HL-60 (cell line): ENCODE measurements at regions not wholly inside any gene's neighbourhood (a gene's known extent, or its start where the extent isn't known, plus 50 kb on each side); places are given as distances from the start of the nearest gene placed in this dataset.

Experiments used
- REST ChIP-seq: IDR thresholded peaks from 2 replicates; pipeline ENCODE4 v1.6.1; 2012; ENCODE audit warnings: low read depth; ENCODE audit not compliant: insufficient replicate concordance
- TF ChIP-seq, protein P1 (sequence below): IDR thresholded peaks from one replicate; pipeline ENCODE4 v1.5.1; 2011; ENCODE audit warnings: low read length, control low read depth, inconsistent platforms; ENCODE audit not compliant: insufficient read depth

- TF ChIP-seq REST: no peak
- TF ChIP-seq, protein P1, sequence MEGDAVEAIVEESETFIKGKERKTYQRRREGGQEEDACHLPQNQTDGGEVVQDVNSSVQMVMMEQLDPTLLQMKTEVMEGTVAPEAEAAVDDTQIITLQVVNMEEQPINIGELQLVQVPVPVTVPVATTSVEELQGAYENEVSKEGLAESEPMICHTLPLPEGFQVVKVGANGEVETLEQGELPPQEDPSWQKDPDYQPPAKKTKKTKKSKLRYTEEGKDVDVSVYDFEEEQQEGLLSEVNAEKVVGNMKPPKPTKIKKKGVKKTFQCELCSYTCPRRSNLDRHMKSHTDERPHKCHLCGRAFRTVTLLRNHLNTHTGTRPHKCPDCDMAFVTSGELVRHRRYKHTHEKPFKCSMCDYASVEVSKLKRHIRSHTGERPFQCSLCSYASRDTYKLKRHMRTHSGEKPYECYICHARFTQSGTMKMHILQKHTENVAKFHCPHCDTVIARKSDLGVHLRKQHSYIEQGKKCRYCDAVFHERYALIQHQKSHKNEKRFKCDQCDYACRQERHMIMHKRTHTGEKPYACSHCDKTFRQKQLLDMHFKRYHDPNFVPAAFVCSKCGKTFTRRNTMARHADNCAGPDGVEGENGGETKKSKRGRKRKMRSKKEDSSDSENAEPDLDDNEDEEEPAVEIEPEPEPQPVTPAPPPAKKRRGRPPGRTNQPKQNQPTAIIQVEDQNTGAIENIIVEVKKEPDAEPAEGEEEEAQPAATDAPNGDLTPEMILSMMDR: no peak
These were observed 320.3 kb downstream of the SFMBT2 start for GRCh38 chr10:7090529-7090928.
